ENCODE measurements at regions not wholly inside any gene's neighbourhood (a gene's known extent, or its start where the extent isn't known, plus 50 kb on each side); places are given as distances from the start of the nearest gene placed in this dataset.

- H4K20me1 ChIP-seq (ENCODE audit: control insufficient read depth, insufficient read depth, insufficient read length): no peaks in the 10 kb centered on the region
- Mint-ChIP-seq H3K4me3 (no peak overlapping the region), H3K9me3 (no peaks in the 10 kb centered on the region; a peak in 1 of 5 replicates), H3K27ac (no peak overlapping the region), H3K27me3 (ENCODE audit: low read depth) (no peaks in the 10 kb centered on the region), H3K36me3 (ENCODE audit: insufficient read depth in 1 of 3, low read depth in 3 of 3) (no peaks in the 10 kb centered on the region), H3K4me1 (no peaks in the 10 kb centered on the region)
- no peak overlapping the region for H4K5ac ChIP-seq (ENCODE audit: insufficient read length, low read depth, low read length)
- no peaks in the 10 kb centered on the region for H3K79me1 ChIP-seq (ENCODE audit: insufficient read depth, low read depth, low read length, poor library complexity, severe bottlenecking)
- H3K14ac ChIP-seq (ENCODE audit: insufficient read depth, low read length): no peak overlapping the region
- H3K9ac ChIP-seq (ENCODE audit: extremely low read depth, insufficient read length, low read length): no peak overlapping the region
- no peak overlapping the region for H4K8ac ChIP-seq (replicated peaks; ENCODE audit: insufficient read length, low read depth, low read length)
- no peak overlapping the region for H2BK15ac ChIP-seq (ENCODE audit: low read depth, low read length)
- H2BK120ac ChIP-seq (ENCODE audit: low read depth, low read length, poor library complexity, severe bottlenecking): no peak overlapping the region
- no peaks in the 10 kb centered on the region for H3K23me2 ChIP-seq (ENCODE audit: insufficient read length, low read depth, low read length, poor library complexity, severe bottlenecking)
- no peak overlapping the region for H4K91ac ChIP-seq (ENCODE audit: insufficient read length, low read depth, low read length)
- H2BK20ac ChIP-seq (ENCODE audit: low read depth, low read length, poor library complexity, severe bottlenecking): no peak overlapping the region
- no peak overlapping the region for H2AFZ ChIP-seq (ENCODE audit: low read length)
- no peak for DNase-seq
- H3K4me1 ChIP-seq (ENCODE audit: insufficient read depth, low read length): no peaks in the 10 kb centered on the region; the same call in 1 of the 2 replicates
- no peak overlapping the region for H3K27ac ChIP-seq (ENCODE audit: insufficient read length, low read depth, low read length)
- H2BK12ac ChIP-seq (ENCODE audit: insufficient read length, low read depth, low read length): no peak overlapping the region
- H3K4me2 ChIP-seq (ENCODE audit: insufficient read depth, insufficient read length, low read length): no peak overlapping the region
- no peak overlapping the region for H2BK5ac ChIP-seq (ENCODE audit: insufficient read length, low read length)
- no peak for TF ChIP-seq CTCF (conservative IDR thresholded peaks at IDR 0.05)
- no peaks in the 10 kb centered on the region for H3K27me3 ChIP-seq (ENCODE audit: insufficient read depth, low read length)
- no peak overlapping the region for H2AK5ac ChIP-seq (ENCODE audit: insufficient read length, low read length)
- no peak overlapping the region for H3K18ac ChIP-seq (ENCODE audit: insufficient read length, low read depth, low read length)
- H3K9me3 ChIP-seq (ENCODE audit: control insufficient read depth, low read depth, low read length): no peaks in the 10 kb centered on the region
- H3K56ac ChIP-seq (ENCODE audit: insufficient read length, low read depth, low read length): no peak overlapping the region
- H3K79me2 ChIP-seq (ENCODE audit: insufficient read depth, low read length): no peaks in the 10 kb centered on the region; the same call in 1 of the 2 replicates
- no peak overlapping the region for H3K4ac ChIP-seq (ENCODE audit: low read depth, low read length)
- no peak overlapping the region for H3K23ac ChIP-seq (ENCODE audit: insufficient read length, low read depth, low read length)
- H3T11ph ChIP-seq (ENCODE audit: low read length): no peak overlapping the region
These were observed 342.1 kb upstream of the C1orf87 start for GRCh38 chr1:60415696-60416095.
